HCT116 (cell line): ENCODE measurements at regions not wholly inside any gene's neighbourhood (a gene's known extent, or its start where the extent isn't known, plus 50 kb on each side); places are given as distances from the start of the nearest gene placed in this dataset.

Source experiments
- ATAC-seq: fragments of 200-7000 bp; cut with Tn5 transposase; 2 replicates; pipeline ENCODE4 v1.9.1; 2020; ENCODE audit warnings: mild to moderate bottlenecking, moderate library complexity
- BruUV-seq: library from RNA; stranded (reverse); fragments of 400-500 nt; replicated peaks from 2 replicates; lab custom pipeline; 2021; lab: Mats Ljungman, UMichigan
- CTCF ChIA-PET: fragments of 300-600 bp; sonication (Branson Sonifier 250); formaldehyde crosslinking; loops from one replicate; lab custom pipeline; 2021; ENCODE audit warnings: antibody characterized with exemption; lab: Charles Lee
- POLR2A ChIA-PET: fragments of 300-600, 350-600 bp; sonication (Branson Sonifier 250); formaldehyde crosslinking; loops from one replicate; lab custom pipeline; 2021; ENCODE audit warnings: antibody characterized with exemption; lab: Charles Lee
- RAD21 ChIA-PET, 2 experiments: fragments of 300-600 bp; sonication (Branson Sonifier 250); formaldehyde crosslinking; loops; one replicate each; lab custom pipeline; 2023; ENCODE audit warnings: low total read pairs in 2 of 2; ENCODE audit not compliant: uncharacterized antibody in 2 of 2, unreplicated experiment in 2 of 2, low non-redundant PET in 1 of 2; lab: Charles Lee
- DNase-seq: peaks from one replicate; pipeline ENCODE4 v3.0.0-alpha.2; 2010; ENCODE audit warnings: low read depth, low spot score
- H2AFZ ChIP-seq: fragments of 200-600 bp; shearing (Covaris generic), sonication (generic); 2 replicates; pipeline ENCODE4 v1.6.1; 2017; ENCODE audit warnings: low read depth, mixed run types, mixed read lengths, antibody characterized with exemption, low read length; ENCODE audit not compliant: poor library complexity, severe bottlenecking
- H3K27ac ChIP-seq: 2 replicates; pipeline ENCODE4 v1.5.1; 2012; ENCODE audit warnings: low read depth, low read length
- H3K27me3 ChIP-seq: fragments of 200-600 bp; sonication (generic); 2 replicates; pipeline ENCODE4 v1.6.1; 2016; ENCODE audit warnings: mixed run types, low read length, mixed read lengths; ENCODE audit not compliant: insufficient read depth
- H3K36me3 ChIP-seq, 2 experiments: fragments of 200-500 bp in 1 of 2; fragments of 200-600 bp in 1 of 2; sonication (Bioruptor generic) in 1 of 2; sonication (generic) in 1 of 2; 2 replicates each; pipeline versions ENCODE4 v1.5.1 to v1.6.1; 2014 to 2016; ENCODE audit warnings: low read length in 2 of 2, inconsistent platforms in 1 of 2, mixed read lengths in 1 of 2, mixed run types in 1 of 2; ENCODE audit not compliant: insufficient read depth in 2 of 2, control insufficient read depth in 1 of 2
- H3K4me1 ChIP-seq, 2 experiments: fragments of 200-600 bp in 1 of 2; sonication (generic) in 1 of 2; 2 replicates each; pipeline versions ENCODE4 v1.5.1 to v1.6.1; 2012 to 2017; ENCODE audit warnings: low read length in 2 of 2, inconsistent platforms in 1 of 2, mild to moderate bottlenecking in 1 of 2, mixed read lengths in 1 of 2, mixed run types in 1 of 2, moderate library complexity in 1 of 2; ENCODE audit not compliant: insufficient read depth in 2 of 2, control insufficient read depth in 1 of 2
- H3K4me2 ChIP-seq: fragments of 200-600 bp; sonication (generic); 2 replicates; pipeline ENCODE4 v1.6.1; 2017; ENCODE audit warnings: mixed run types, low read length, mixed read lengths
- H3K4me3 ChIP-seq, 2 experiments: fragments of 200-600 bp in 1 of 2; sonication (generic) in 1 of 2; replicated peaks in 1 of 2; 2 replicates each; pipeline ENCODE4 v1.5.1; 2011 to 2016; ENCODE audit warnings: low read length in 2 of 2, control low read depth in 1 of 2, low read depth in 1 of 2, mild to moderate bottlenecking in 1 of 2, mixed read lengths in 1 of 2, mixed run types in 1 of 2
- H3K79me2 ChIP-seq: fragments of 200-600 bp; sonication (generic); 2 replicates; pipeline ENCODE4 v1.6.1; 2017; ENCODE audit warnings: mild to moderate bottlenecking, mixed run types, low read length, moderate library complexity, mixed read lengths; ENCODE audit not compliant: insufficient read depth
- H3K9ac ChIP-seq: fragments of 200-600 bp; sonication (generic); 2 replicates; pipeline ENCODE4 v1.6.1; 2016; ENCODE audit warnings: low read length, mixed read lengths
- H3K9me2 ChIP-seq: fragments of 200-600 bp; sonication (generic), shearing (Covaris generic); 2 replicates; pipeline ENCODE4 v1.6.1; 2017; ENCODE audit warnings: mixed run types, mild to moderate bottlenecking, moderate library complexity; ENCODE audit not compliant: insufficient read depth
- H3K9me3 ChIP-seq, 2 experiments: fragments of 200-500 bp in 1 of 2; fragments of 200-600 bp in 1 of 2; sonication (Bioruptor generic) in 1 of 2; sonication (generic) in 1 of 2; 2 replicates each; pipeline ENCODE4 v1.6.1; 2014 to 2017; ENCODE audit warnings: low read length in 2 of 2, mixed read lengths in 2 of 2, inconsistent platforms in 1 of 2, low read depth in 1 of 2, mild to moderate bottlenecking in 1 of 2, mixed run types in 1 of 2, moderate library complexity in 1 of 2; ENCODE audit not compliant: control insufficient read depth in 1 of 2, insufficient read depth in 1 of 2
- H4K20me1 ChIP-seq: fragments of 200-600 bp; sonication (generic), shearing (Covaris generic); 2 replicates; pipeline ENCODE4 v1.6.1; 2017; ENCODE audit warnings: mixed run types, mild to moderate bottlenecking, moderate library complexity; ENCODE audit not compliant: insufficient read depth
- ATF3 ChIP-seq: IDR thresholded peaks from 2 replicates; pipeline ENCODE4 v1.6.1; 2012
- CBX3 ChIP-seq: IDR thresholded peaks from 2 replicates; pipeline ENCODE4 v1.6.1; 2012; ENCODE audit warnings: low read depth
- CEBPB ChIP-seq: IDR thresholded peaks from 2 replicates; pipeline ENCODE4 v1.6.1; 2012; ENCODE audit warnings: low read depth
- CTCF ChIP-seq, 3 experiments: fragments of 200-600 bp in 1 of 3; sonication (generic) in 1 of 3; IDR thresholded peaks in 2 of 3; conservative IDR thresholded peaks in 1 of 3; 2 replicates each; pipeline ENCODE4 v1.5.1; 2012 to 2017; ENCODE audit warnings: low read depth in 2 of 3, low read length in 2 of 3, antibody characterized with exemption in 1 of 3, borderline replicate concordance in 1 of 3, control low read depth in 1 of 3, mild to moderate bottlenecking in 1 of 3, mixed read lengths in 1 of 3, mixed run types in 1 of 3, moderate library complexity in 1 of 3; ENCODE audit not compliant: insufficient read depth in 1 of 3
- EGR1 ChIP-seq: IDR thresholded peaks from 2 replicates; pipeline ENCODE4 v1.6.1; 2012; ENCODE audit warnings: low read depth
- EZH2 ChIP-seq: fragments of 200-600 bp; sonication (generic); IDR thresholded peaks from 2 replicates; pipeline ENCODE4 v1.6.1; 2017; ENCODE audit warnings: antibody characterized with exemption, mixed run types
- EZH2phosphoT487 ChIP-seq: fragments of 200-600 bp; IDR thresholded peaks from 2 replicates; pipeline ENCODE4 v1.6.1; 2018; ENCODE audit warnings: antibody characterized with exemption, borderline replicate concordance
- JUND ChIP-seq: IDR thresholded peaks from 2 replicates; pipeline ENCODE4 v1.6.1; 2012
- MAX ChIP-seq: IDR thresholded peaks from 2 replicates; pipeline ENCODE4 v1.6.1; 2012
- POLR2AphosphoS5 ChIP-seq: IDR thresholded peaks from 2 replicates; pipeline ENCODE4 v1.6.1; 2011; ENCODE audit warnings: mild to moderate bottlenecking, low read depth, low read length, moderate library complexity
- RAD21 ChIP-seq: IDR thresholded peaks from 2 replicates; pipeline ENCODE4 v1.6.1; 2012; ENCODE audit warnings: low read depth, mild to moderate bottlenecking
- REST ChIP-seq: IDR thresholded peaks from 2 replicates; pipeline ENCODE4 v1.6.1; 2012; ENCODE audit warnings: low read depth
- TCF7L2 ChIP-seq: IDR thresholded peaks from 2 replicates; pipeline ENCODE4 v1.7.0; 2011; ENCODE audit warnings: borderline replicate concordance, inconsistent platforms; ENCODE audit not compliant: insufficient read depth, insufficient read length; ENCODE audit errors: extremely low read depth
- YY1 ChIP-seq: IDR thresholded peaks from 2 replicates; pipeline ENCODE4 v1.6.1; 2011; ENCODE audit warnings: low read length, low read depth, moderate library complexity, mild to moderate bottlenecking; ENCODE audit not compliant: insufficient replicate concordance; ENCODE audit errors: extremely low read depth
- ZNF274 ChIP-seq: fragments of 200-500 bp; sonication (Bioruptor generic); IDR thresholded peaks from 2 replicates; pipeline ENCODE4 v1.6.1; 2014; ENCODE audit warnings: mild to moderate bottlenecking, low read depth, low read length, inconsistent platforms
- intact Hi-C: fragments of 100-400 bp; cut with micrococcal nuclease; formaldehyde crosslinking; loops from 2 replicates; pipeline ENCODE4 v1.10.0; 2022

GRCh38 chr3:118813472-118813871 lies 221.2 kb downstream of the IGSF11 start:
- H3K79me2 ChIP-seq, result peaks cover 21% of the 10 kb centered on the region

More at GRCh38 chr3:118813472-118813871, 221.2 kb downstream of the IGSF11 start:
- intact Hi-C loops, result loop anchor here (10.0 kb wide), 1 partner anchor 179 kb away; no protein-coding TSS in a partner anchor
- TF ChIP-seq EZH2, result no peak
- TF ChIP-seq RAD21, result no peak
- TF ChIP-seq YY1, result no peak
- no peak for TF ChIP-seq EZH2phosphoT487
- no peak for TF ChIP-seq CEBPB
- TF ChIP-seq ATF3, result no peak
- no peak for TF ChIP-seq TCF7L2
- no peak for TF ChIP-seq JUND
- TF ChIP-seq EGR1, result no peak
- no peak for TF ChIP-seq REST
- no peak for TF ChIP-seq ZNF274
- TF ChIP-seq POLR2AphosphoS5, result no peak
- TF ChIP-seq CTCF (IDR thresholded peaks at IDR 0.05 in 2 of 3, conservative IDR thresholded peaks at IDR 0.05 in 1 of 3; ENCODE audit: borderline replicate concordance in 1 of 3, insufficient read depth in 1 of 3, low read depth in 2 of 3, low read length in 2 of 3), result no peak
- no peak for TF ChIP-seq CBX3
- TF ChIP-seq MAX, result no peak
- Histone ChIP-seq H2AFZ (no peak overlapping the region), H4K20me1 (no peaks in the 10 kb centered on the region), H3K27me3 (no peaks in the 10 kb centered on the region), H3K9me3 (no peaks in the 10 kb centered on the region), H3K27ac (no peak overlapping the region), H3K4me1 (peaks cover 4 to 17% of the 10 kb centered on the region in 2 experiments; a peak in 3 of 4 replicates), H3K4me2 (no peak overlapping the region), H3K4me3 (no peak overlapping the region), H3K9ac (no peak overlapping the region), H3K9me2 (no peaks in the 10 kb centered on the region), H3K36me3 (no peaks in the 10 kb centered on the region; a peak in 1 of 4 replicates)
- RAD21 ChIA-PET, result no interaction called here
- CTCF ChIA-PET, result no interaction called here
- ATAC-seq (no peak), DNase-seq (no peak)
- BruUV-seq, result no TSS peak
- POLR2A ChIA-PET, result no interaction called here
